ENCODE measurements at regions not wholly inside any gene's neighbourhood (a gene's known extent, or its start where the extent isn't known, plus 50 kb on each side); places are given as distances from the start of the nearest gene placed in this dataset.

- WGBS (ENCODE audit: insufficient coverage): 89% methylated on average over 3 of the region's 3 CpGs
- Mint-ChIP-seq H3K4me1 (no peaks in the 10 kb centered on the region), H3K27ac (no peak overlapping the region), H3K4me3 (no peak overlapping the region), H3K27me3 (ENCODE audit: low read depth in 2 of 2) (peaks cover 0 to 4% of the 10 kb centered on the region in 2 donors), H3K9me3 (peaks cover 2 to 3% of the 10 kb centered on the region in 2 donors), H3K36me3 (no peaks in the 10 kb centered on the region)
- Histone ChIP-seq H3K27ac (ENCODE audit: low read length) (no peak overlapping the region), H3K27me3 (ENCODE audit: control insufficient read depth, insufficient read depth, low read length) (no peaks in the 10 kb centered on the region), H3K4me3 (ENCODE audit: low read length) (no peak overlapping the region), H3K36me3 (ENCODE audit: control insufficient read depth, insufficient read depth, low read length) (no peaks in the 10 kb centered on the region), H3K4me1 (ENCODE audit: control insufficient read depth, insufficient read depth, low read length) (no peaks in the 10 kb centered on the region), H3K9me3 (ENCODE audit: control insufficient read depth, insufficient read depth, low read length) (no peaks in the 10 kb centered on the region)
- intact Hi-C loops (cut with micrococcal nuclease): no loop called here
- no peak for DNase-seq
- TF ChIP-seq, protein P1, sequence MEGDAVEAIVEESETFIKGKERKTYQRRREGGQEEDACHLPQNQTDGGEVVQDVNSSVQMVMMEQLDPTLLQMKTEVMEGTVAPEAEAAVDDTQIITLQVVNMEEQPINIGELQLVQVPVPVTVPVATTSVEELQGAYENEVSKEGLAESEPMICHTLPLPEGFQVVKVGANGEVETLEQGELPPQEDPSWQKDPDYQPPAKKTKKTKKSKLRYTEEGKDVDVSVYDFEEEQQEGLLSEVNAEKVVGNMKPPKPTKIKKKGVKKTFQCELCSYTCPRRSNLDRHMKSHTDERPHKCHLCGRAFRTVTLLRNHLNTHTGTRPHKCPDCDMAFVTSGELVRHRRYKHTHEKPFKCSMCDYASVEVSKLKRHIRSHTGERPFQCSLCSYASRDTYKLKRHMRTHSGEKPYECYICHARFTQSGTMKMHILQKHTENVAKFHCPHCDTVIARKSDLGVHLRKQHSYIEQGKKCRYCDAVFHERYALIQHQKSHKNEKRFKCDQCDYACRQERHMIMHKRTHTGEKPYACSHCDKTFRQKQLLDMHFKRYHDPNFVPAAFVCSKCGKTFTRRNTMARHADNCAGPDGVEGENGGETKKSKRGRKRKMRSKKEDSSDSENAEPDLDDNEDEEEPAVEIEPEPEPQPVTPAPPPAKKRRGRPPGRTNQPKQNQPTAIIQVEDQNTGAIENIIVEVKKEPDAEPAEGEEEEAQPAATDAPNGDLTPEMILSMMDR (IDR thresholded peaks at IDR 0.05): no peak
- no peak for ATAC-seq
Measured at GRCh38 chr11:116335891-116336290, 436.9 kb downstream of the BUD13 start.

DNA sequence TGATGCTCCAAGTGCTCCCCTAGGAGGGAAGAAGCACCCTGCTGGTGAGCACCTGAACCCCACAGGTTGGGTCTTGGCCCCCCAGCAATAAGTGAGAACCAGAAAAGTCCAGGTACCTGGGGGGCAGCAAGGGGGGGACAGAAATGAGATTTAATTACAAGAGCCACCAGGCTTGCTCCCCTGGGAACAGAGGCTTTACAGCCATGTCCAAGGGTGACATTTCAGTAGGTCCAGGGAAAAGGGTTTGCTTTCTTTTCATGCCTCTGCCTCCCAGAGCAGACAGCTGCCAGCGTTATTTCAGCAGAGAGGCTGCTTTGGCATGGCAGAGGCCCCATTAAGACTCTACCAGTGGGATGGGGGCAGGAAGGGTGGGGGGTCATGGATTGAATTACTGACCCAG lies 437.7 kb downstream of the BUD13 start:
- ATAC-seq (no peak), DNase-seq (no peak)
- Mint-ChIP-seq H3K4me1 (no peaks in the 10 kb centered on the region), H3K27ac (no peak overlapping the region), H3K9me3 (peaks cover 2 to 3% of the 10 kb centered on the region in 2 donors), H3K27me3 (ENCODE audit: low read depth in 2 of 2) (peaks cover 0 to 4% of the 10 kb centered on the region in 2 donors), H3K4me3 (no peak overlapping the region), H3K36me3 (no peaks in the 10 kb centered on the region)
- intact Hi-C loops (cut with micrococcal nuclease): no loop called here
- Histone ChIP-seq H3K4me3 (ENCODE audit: low read length) (no peak overlapping the region), H3K9me3 (ENCODE audit: control insufficient read depth, insufficient read depth, low read length) (no peaks in the 10 kb centered on the region), H3K36me3 (ENCODE audit: control insufficient read depth, insufficient read depth, low read length) (no peaks in the 10 kb centered on the region), H3K4me1 (ENCODE audit: control insufficient read depth, insufficient read depth, low read length) (no peaks in the 10 kb centered on the region), H3K27ac (ENCODE audit: low read length) (no peak overlapping the region), H3K27me3 (ENCODE audit: control insufficient read depth, insufficient read depth, low read length) (no peaks in the 10 kb centered on the region)
- TF ChIP-seq, protein P1 (IDR thresholded peaks at IDR 0.05): no peak
- 82% methylated on average over 1 of the region's 1 CpG for WGBS (ENCODE audit: insufficient coverage)

DNA sequence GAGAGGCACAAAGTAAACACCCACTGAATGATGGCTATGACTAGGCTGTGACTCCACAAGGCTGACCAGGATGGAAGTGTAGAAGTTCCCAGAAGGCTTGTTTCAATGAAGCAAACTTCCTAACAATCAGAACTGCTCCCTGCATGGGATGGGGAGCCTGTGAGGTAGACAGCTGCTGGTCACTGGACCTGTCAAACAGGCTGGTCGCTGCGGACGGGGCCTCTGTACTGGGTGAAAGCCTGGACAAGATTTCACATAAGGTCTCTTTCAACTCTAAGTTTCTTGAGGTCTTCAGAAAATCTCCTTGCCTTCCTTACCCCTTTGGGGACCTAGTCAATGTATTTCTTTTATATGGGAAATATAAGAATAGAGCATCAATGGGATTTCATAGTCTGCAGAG lies 438.2 kb downstream of the BUD13 start:
- intact Hi-C loops (cut with micrococcal nuclease): no loop called here
- H3K36me3 Mint-ChIP-seq: no peaks in the 10 kb centered on the region
- no peak overlapping the region for H3K27ac Mint-ChIP-seq
- Histone ChIP-seq H3K36me3 (ENCODE audit: control insufficient read depth, insufficient read depth, low read length) (no peaks in the 10 kb centered on the region), H3K4me3 (ENCODE audit: low read length) (no peak overlapping the region), H3K9me3 (ENCODE audit: control insufficient read depth, insufficient read depth, low read length) (no peaks in the 10 kb centered on the region), H3K27ac (ENCODE audit: low read length) (no peak overlapping the region), H3K27me3 (ENCODE audit: control insufficient read depth, insufficient read depth, low read length) (no peaks in the 10 kb centered on the region), H3K4me1 (ENCODE audit: control insufficient read depth, insufficient read depth, low read length) (no peaks in the 10 kb centered on the region)
- H3K4me1 Mint-ChIP-seq: no peaks in the 10 kb centered on the region
- peaks cover 2 to 3% of the 10 kb centered on the region in 2 donors for H3K9me3 Mint-ChIP-seq
- ATAC-seq (no peak), DNase-seq (no peak)
- TF ChIP-seq, protein P1 (IDR thresholded peaks at IDR 0.05): no peak
- no peak overlapping the region for H3K4me3 Mint-ChIP-seq
- 90% methylated on average over 3 of the region's 3 CpGs for WGBS (ENCODE audit: insufficient coverage)
- peaks cover 0 to 4% of the 10 kb centered on the region in 2 donors for H3K27me3 Mint-ChIP-seq (ENCODE audit: low read depth in 2 of 2)

GRCh38 chr11:116333001-116333535 lies 439.7 kb downstream of the BUD13 start:
- peaks cover 0 to 7% of the 10 kb centered on the region in 2 donors for H3K27me3 Mint-ChIP-seq (ENCODE audit: low read depth in 2 of 2)
- intact Hi-C loops (cut with micrococcal nuclease): no loop called here

More at GRCh38 chr11:116333001-116333535, 439.7 kb downstream of the BUD13 start:
- 64% methylated on average over 3 of the region's 3 CpGs for WGBS (ENCODE audit: insufficient coverage)
- ATAC-seq: no peak
- H3K9me3 ChIP-seq (ENCODE audit: control insufficient read depth, insufficient read depth, low read length): no peaks in the 10 kb centered on the region
- Mint-ChIP-seq H3K9me3 (peaks cover 2% of the 10 kb centered on the region in 2 donors), H3K4me3 (no peak overlapping the region), H3K27ac (no peak overlapping the region), H3K36me3 (no peaks in the 10 kb centered on the region), H3K4me1 (no peaks in the 10 kb centered on the region)
- H3K36me3 ChIP-seq (ENCODE audit: control insufficient read depth, insufficient read depth, low read length): no peaks in the 10 kb centered on the region
- no peaks in the 10 kb centered on the region for H3K27me3 ChIP-seq (ENCODE audit: control insufficient read depth, insufficient read depth, low read length)
- H3K4me1 ChIP-seq (ENCODE audit: control insufficient read depth, insufficient read depth, low read length): no peaks in the 10 kb centered on the region
- no peak for DNase-seq
- no peak overlapping the region for H3K27ac ChIP-seq (ENCODE audit: low read length)
- TF ChIP-seq, protein P1 (IDR thresholded peaks at IDR 0.05): no peak
- no peak overlapping the region for H3K4me3 ChIP-seq (ENCODE audit: low read length)
